GM18499 (cell line): ENCODE measurements at regions not wholly inside any gene's neighbourhood (a gene's known extent, or its start where the extent isn't known, plus 50 kb on each side); places are given as distances from the start of the nearest gene placed in this dataset.
A peak's percentile ranks its signal among the peaks of the same experiment; 100 is the strongest.

ENCODE experiments used
- ATAC-seq: cut with Tn5 transposase; IDR thresholded peaks from one replicate; pipeline ENCODE4 v1.9.1; 2021; ENCODE audit warnings: moderate number of reproducible peaks; ENCODE audit not compliant: insufficient read depth, unreplicated experiment

DNA sequence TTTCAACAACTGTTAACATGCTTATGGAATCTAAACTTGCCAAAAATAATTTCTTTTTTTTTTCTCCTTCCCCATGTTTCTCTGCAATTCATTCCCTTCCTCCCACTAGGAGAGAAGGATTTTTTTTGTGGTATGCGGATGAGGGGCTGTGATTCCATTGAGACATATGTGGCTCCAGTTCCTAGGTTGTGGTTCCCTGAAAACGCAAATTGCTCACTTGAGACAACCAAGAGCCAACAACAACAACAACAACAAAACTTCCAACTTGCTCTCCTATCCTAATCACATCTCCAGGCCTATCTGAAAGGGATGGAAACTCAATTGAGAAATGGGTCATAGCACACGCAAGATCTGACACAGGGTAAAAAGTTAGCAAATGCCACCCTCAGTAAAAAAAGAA is 406.5 kb upstream of the TGFBR2 start:
- ATAC-seq = no peak

DNA sequence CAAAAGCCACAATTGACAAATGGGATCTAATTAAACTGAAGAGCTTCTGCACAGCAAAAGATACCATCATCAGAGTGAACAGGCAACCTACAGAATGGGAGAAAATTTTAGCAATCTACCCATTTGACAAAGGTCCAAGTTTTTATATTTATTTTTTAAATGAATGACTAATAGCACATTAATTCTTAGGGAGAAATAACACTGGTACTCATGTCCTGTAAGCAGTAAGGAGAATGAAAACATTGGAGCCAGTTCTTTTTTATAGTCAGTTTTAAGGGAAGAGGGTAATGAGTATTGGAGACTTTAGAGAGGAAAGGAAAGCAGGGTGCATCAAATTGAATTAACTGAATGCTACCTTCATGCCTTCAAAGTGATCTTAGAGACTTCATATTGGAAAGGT is 404.7 kb upstream of the TGFBR2 start:
- ATAC-seq = no peak

GRCh38 chr3:30203301-30203700 is 403.1 kb upstream of the TGFBR2 start:
- ATAC-seq = no peak

- no peak for ATAC-seq
Observed at GRCh38 chr3:30204126-30204525, 402.3 kb upstream of the TGFBR2 start.

DNA sequence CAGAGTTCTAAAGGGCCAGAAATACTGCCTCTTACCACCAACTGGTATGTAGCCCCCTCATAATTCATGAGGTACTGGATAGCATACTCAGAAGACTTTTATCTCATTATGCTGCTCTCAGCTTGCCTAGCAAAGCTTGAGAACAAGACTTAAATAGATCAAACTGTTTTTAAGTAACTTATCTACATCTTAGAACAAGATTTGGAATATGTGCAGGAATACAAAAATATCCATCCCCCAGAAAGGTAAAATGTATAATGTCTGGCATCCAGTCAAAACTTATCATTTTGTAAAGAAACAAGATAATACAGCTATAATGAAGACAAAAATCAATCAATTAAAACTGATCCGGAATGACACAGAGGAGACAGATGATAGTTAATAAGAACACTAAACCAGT is 400.4 kb upstream of the TGFBR2 start:
- no peak for ATAC-seq

GRCh38 chr3:30221619-30222018 is 384.8 kb upstream of the TGFBR2 start:
- ATAC-seq = no peak

DNA sequence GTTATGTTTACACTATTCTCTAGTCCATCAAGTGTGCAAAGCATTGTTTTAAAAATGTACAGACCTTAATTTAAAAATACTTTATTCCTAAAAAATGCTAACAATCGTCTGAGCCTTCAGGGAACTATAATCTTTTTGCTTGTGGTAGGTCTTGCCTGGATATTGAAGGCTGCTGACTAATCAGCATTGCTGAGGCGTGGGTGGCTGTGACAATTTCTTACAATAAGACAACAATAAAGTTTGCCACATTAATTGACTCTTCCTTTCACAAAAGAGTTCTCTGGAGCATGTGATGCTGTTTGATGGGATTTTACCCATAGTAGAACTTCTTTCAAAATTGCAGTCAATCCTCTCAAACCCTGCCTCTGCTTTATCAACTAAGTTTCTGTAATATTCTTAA is 384.0 kb upstream of the TGFBR2 start:
- ATAC-seq = no peak

DNA sequence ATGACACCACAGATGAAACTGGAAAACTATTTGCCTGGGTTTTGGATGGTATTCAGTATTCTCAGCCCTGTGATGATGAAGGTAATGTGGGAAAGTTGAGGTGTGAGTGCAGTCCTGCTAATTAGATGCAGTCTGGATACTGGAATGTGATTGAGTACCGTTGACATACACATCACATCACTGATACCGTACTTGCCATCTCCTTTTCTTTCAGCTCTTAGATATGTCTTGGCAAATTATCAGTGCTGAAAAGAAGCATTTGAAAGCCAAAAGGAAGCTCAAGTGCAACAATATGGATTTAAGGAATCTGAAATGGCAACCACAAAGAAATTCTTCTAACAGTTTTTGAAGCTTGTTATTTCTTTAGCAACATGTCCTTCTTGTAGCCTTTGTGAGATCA is 381.4 kb upstream of the TGFBR2 start:
- ATAC-seq = no peak

GRCh38 chr3:30226601-30227151 is 379.7 kb upstream of the TGFBR2 start:
- no peak for ATAC-seq

DNA sequence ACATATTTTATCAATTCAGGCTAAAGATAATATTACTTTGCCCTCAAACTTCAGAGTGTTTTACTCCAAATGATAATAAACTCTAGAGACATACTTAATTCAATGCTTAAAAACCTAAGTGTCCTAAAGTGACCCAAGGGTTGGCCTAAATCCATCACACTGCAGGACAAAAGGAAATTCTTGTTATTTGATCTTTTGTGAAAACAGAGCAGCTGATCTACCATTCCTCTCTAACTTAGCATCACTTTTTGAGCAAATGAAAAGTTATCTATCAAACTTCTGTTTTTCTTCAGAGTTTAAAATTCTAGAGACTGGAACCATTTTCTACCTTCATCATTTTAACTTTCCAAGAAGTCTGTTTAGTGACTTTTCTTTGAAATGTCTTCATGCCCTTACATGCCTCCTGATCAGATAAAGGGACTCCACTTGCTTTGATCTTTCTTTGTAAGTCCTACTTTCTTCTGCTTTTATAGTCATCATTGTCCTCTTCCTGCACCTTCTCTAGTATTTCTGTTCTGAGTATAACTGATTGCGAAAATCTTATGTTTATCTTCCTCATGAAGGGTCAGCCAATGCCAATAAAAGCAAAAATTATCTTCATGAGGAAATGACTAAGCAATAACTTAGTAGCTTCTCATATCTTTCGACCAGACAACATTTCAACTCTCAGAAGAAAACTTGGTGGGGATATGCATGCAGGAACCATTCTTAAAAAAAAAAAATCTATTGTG is 378.7 kb upstream of the TGFBR2 start:
- no peak for ATAC-seq

GRCh38 chr3:30228302-30228631 is 378.1 kb upstream of the TGFBR2 start:
- ATAC-seq = no peak

GRCh38 chr3:30231277-30232141 is 374.9 kb upstream of the TGFBR2 start:
- no peak for ATAC-seq

- no peak for ATAC-seq
Observed at GRCh38 chr3:30232142-30232541, 374.3 kb upstream of the TGFBR2 start.

DNA sequence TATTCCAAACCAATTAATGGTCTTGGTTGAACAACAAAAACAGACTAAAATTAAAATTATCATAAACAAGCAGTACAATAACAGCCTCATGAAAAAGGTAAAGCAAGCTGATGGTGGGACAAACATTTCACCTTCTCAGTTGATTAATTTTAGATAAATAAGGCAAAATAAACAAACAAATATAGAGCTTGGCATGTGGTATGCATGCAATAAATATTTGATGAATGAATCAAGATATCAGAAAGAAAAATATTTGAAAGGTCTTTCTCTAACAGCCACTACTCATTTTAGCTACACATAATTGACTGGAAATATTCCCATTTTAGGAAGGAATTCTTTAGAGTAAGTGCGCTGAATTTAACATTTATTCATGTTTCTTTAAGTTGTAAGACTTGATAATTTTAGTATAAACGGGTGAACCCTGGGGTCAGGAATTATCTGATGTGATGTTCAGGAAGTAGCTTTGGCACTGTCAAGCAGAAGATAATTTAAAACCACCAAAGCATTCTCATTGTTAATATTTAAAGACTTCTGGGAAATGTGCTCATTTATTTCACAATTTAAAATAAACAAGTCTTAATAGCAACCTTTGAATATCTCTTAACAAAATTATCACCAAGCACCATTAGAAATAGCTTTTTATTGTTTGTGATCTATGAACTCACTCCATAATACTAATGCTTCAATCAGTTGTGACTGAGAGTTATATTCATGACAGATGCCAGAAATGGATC is 372.3 kb upstream of the TGFBR2 start:
- no peak for ATAC-seq

- no peak for ATAC-seq
Observed at GRCh38 chr3:30236011-30236410, 370.4 kb upstream of the TGFBR2 start.

- ATAC-seq = no peak
Observed at GRCh38 chr3:30241721-30242120, 364.7 kb upstream of the TGFBR2 start.

GRCh38 chr3:30245858-30246622 is 360.4 kb upstream of the TGFBR2 start:
- no peak for ATAC-seq

DNA sequence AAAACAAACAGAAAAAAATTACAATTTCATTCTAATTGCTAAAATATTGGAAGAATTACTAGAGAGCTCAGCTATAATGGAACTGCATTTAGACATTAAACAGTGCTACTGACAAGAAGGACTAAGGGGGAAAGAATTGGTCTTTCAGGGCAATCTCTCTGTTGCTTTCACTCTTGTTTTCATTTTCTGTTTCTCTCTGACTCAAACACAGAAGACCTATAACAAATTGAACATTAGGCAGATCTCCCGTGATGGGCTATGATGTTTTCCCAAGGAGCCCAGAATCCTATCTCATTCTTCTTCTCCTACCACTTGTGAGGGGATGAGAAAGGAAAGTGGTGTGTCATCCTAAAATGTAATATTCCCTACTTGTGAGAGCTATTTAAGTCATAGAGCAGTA is 358.0 kb upstream of the TGFBR2 start:
- ATAC-seq = peak; percentile 88

DNA sequence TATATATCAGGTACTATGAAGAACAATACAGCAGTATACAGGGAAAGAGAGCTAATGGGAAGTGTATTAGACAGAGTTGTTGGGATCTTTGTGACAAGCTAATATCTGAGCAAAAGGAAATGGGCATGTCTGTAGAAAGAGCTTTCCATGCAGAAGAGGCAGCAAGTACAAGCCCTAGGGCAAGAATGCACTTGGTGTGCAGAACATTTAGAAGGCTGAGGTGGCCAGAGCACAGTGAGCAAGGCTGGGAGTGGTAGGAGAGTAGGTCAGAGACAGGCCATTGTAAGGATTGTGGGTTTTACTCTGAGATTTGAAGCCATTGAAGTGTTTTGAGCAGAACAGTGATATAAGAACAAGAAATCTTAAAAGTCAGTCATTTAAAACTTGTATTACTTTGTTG is 353.9 kb upstream of the TGFBR2 start:
- ATAC-seq = no peak

DNA sequence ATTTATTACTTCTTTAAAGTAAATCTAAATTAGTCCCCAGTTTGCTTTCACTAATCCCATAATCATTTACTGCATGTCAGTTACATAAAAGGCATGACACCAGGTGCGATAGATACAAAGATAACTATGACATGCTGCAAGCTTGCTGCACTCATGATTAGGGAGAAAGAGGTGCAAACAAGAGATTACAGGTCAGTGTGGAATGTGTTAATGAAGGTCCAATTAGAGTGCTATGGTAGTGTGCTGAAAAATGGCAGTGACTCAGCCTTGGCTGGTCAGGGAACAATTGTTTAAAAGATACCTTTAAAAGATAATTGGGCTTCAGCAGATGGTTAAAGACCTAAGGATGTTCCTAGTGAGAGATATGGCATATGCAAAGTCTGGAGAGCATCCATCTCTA is 352.6 kb upstream of the TGFBR2 start:
- ATAC-seq = no peak
